Activated CD4-positive, alpha-beta T cell treated with anti-CD3 and anti-CD28 coated beads, Interleukin-2, amount 50 U/mL, for 4 hours (primary cell): ENCODE measurements at regions not wholly inside any gene's neighbourhood (a gene's known extent, or its start where the extent isn't known, plus 50 kb on each side); places are given as distances from the start of the nearest gene placed in this dataset.

Experiments used
- DNase-seq, 2 experiments: peaks; one replicate each; pipeline ENCODE4 v3.0.0-alpha.2; 2020

DNA sequence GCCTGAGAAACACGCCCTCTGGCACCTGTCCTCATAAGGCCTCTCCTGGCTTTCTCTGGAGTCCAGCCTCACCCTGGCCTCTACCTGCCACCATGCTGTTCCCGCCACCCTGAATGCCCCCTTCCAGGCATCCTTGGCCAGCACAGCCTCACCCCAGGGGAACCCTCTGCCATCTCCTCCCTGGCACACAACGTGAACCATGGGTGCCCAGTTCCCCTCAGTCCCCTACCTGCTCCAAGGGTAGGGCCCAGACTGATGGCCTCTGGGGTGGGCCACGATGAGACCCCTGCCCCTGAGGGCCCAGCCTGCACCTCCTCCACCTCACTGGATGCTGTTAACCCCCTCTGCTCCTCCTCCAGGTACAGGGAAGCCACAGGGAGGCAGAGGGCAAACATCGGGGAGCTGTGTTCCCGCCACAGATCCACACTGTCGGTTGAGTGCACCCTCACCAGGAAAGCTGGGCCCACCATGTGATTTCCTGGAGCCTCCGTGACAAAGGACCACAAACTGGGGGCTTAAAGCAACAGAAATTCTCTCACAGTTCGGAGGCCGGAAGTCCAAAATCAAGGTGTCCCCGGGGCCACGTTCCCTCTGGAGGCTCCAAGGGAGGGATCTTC, 169.6 kb downstream of the BRD1 start:
- DNase-seq = no peak

DNA sequence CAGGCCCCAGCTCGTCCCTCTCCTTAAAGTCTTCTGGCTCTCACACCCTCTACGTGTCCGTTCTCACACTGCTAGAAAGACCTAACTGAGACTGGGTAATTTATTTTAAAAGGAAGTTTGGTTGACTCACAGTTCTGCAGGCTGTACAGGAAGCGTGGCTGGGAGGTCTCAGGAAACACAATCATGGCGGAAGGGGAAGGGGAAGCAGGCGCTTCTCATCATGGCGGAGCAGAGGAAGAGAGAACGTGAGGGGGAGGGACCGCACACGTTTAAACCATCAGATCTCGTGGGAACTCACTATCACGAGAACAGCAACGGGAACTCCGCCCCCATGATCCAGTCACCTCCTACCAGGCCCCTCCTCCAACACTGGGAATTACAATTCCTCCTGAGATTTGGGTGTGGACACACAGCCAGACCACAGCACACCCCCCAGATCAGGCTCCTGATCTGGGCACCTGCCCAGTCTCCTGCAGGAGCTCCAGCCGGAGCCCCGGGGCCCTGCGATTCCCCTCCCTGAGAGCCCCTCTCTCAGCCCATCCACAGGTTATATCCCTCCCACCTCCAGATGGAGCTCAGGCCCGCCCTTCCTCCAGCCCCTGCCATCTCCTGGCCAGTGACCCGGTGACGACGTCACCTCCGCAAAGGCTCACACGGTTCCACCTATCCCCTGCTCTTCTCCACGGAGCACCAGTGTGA, 170.2 kb downstream of the BRD1 start:
- DNase-seq = peak; percentile 69 to 72

DNA sequence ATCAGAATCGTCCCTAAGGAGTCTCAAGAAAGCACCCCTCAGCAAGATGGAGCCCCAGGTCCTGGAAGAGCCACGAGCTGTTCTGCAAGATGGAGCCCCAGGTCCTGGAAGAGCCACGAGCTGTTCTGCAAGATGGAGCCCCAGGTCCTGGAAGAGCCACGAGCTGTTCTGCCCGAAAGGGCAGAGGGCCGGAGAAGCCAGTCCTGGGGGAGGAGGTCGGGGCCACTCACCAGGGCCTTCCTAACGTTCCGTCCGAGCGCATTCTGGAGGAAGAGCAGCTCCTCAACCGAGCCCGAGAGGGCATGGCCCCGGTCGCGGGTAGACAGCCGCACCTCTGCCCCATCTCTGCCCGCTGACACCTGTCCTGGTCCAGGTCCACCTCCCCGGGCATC, 170.8 kb downstream of the BRD1 start:
- peak; percentile 42 to 44 for DNase-seq

DNA sequence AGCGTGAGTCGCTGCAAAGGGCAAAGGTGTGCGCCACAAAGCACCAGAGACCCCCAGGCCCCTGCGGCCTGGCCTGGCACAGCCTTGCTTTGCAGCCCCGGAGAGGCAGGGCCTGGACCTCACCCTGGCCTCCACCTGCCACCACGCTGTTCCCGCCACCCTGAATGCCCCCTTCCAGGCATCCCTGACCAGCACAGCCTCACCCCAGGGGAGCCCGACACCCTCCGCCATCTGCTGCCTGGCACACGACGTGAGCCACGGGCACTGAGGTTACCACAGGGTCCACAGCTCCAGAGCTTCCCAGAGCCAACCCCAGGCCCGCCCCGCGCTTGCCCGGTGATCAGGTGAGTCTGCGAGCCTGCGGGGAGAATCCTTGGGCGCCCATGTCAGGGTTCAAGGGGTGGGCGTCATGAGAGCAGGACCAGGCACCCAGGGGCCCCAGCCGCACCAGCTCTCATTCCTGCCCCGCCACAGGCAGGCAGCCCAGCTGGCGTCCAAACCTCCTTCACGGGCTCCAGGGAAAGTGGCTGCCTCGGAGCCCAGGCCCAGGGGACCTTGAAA, 171.3 kb downstream of the BRD1 start:
- no peak for DNase-seq

DNA sequence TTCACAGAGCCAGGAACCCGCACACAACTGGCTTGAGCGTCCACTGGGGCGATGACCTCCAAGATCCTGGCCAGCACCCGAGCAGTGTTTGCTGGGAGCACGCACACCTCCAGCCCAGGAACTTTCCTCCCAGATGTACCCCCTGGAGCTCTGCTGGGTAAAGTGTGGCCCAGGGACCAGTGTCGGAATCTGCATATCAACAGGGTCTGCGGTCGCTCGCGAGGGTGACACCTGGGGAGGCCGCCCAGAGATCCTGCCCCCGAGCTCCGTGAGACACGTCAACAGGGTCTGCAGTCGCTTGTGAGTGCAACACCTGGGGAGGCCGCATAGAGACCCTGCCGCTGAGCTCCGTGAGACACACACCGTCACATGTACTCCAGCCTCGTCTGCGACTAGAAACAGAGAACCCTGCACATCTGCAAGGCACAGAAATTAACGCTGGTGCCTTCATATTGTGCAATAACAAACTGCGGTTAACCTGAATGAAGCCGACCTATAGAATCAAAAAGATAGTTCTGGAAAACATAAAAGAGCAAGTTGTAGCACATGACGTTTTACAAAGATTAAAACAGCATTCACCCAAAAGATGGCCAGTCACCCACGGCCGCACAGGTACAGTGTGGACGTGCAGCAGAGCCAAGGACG, 172.4 kb downstream of the BRD1 start:
- DNase-seq = no peak

DNA sequence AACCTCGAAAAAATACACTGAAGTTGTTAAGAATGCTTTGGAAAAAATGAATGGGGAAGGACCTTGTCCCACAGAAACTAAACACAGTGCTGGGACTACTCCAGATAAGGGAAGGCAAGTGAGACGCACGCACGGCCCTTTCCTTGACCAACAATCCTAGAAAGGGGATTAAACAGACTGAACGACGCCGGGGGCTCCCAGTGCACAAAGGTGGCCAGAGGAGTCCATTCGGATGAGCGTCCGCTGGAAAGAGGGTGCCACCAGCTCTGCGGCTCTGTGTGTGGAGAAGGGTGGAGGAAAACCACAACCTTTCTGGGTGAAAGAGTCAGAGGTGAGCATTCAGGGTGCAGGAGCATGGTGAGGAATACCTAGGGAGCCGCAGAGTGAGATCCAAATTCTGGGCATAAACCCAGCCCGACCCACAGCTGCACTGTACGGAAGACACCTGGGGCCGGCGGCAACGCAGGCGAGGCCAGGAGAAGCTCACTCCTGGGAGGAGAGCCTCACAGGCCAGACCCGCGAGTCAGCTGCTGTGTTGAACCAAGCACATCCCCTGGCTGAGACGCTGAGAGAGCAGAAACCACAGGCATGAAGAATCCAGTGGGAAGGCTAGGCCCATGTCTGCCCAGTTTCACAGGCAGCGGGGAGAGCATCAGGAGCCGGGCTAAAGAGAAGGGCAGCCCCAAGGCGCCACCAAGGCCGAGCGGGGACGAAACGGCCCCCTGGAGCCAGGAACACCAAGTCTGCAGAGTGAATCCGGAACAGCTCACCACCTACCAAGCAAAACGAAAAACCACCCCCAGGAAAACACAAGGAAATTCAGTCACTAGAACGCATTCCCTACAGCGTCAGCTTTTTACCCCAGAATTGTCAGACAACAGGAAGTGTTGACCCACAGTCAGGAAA, 177.1 kb downstream of the BRD1 start:
- DNase-seq = no peak

DNA sequence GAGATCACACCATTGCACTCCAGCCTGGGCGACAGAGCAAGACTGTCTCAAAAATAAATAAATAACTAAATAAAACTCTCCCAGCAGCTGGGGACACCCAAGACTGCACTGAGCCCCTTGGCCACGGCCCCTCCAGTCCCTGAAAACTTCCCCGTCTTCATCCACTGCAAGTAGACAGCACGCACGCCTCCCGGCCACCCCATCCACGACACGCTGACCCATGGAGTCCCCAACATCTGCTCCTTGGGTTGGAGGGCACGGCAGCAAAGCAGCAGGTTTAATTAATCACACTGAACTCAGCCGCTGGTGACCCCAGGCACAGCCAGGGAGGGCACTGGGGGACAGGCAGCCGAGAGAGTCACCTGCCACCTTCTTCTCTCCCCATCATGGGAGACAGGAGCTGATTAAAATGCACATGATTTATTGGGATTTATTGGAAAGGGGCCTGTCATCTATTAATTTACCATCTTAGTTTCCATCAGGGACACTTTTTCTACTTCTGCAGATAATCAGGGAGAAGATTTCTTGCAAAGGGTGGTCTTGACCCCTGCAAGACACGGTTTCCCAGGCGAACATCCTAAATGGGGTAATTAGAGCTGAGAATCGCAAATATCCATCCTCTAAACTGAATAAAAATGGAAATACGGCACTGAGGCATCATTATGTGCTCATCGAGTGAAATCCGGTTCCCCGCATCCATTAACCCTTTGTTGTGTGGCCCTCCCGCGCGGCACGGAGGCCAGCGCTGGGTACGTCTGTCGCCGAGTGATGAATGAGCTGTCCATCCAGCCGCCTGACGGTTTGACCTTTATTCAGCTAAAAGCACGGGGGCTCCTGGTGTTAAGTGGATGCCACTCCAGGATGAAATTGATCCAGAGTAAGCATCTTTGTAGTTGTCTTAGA, 178.3 kb downstream of the BRD1 start:
- DNase-seq = no peak

DNA sequence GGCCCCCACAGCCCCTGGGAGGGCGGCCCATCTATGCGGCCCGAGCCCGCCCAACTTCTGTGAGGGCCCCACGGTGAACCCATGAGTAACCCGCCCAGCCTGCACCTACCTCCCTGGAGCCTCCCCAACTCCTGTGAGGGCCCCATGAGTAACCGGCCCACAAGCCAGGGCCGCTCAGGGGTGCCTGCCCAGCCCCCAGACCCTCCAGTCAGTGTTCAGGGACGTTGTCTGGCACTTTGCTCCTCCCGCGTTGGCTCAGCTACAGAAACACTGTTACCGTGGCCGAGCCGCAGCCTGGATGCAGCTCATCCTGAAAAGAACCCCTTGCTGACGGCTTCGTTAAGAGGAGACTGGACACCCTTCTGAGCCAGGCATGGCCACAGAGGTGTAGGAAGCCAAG, 179.6 kb downstream of the BRD1 start:
- no peak for DNase-seq

DNA sequence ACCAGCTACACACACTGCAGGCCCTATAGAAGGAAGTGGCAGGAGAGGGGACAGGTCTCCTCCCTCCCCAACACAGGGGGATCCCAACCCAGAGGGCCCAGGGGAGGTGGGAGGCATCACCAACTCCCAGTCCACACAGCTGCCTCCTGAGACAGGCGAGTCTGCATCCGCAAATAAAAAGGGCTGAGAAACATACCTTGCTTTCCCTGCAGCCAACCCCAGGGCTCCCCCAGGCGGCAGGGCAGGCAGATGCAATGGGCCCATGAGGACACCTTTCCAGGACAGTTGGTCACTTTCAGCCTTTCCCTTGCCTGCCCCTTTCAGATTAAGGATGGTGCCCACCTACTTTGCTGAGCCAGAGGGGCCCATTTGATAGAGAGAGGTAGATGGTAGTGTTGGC, 180.0 kb downstream of the BRD1 start:
- DNase-seq = no peak

DNA sequence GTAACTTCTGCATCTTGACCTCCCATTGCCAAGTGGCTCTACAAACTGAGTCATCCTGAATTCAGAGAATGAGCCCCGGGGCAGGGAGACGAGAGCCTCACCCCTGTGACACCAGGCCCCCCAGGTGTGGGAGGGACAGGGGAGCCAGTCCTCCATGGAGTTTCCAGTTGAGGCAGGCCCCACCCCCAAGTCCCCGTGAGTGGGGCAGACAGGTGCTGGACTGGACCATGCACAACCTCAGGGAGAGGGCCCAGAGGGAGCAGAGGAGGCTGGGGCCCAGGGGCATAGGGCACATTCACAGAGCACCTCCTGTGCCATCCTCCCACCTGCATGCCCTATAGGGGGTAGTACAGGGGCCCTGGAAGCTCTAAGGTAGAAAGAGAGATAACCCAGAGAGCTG, 180.8 kb downstream of the BRD1 start:
- no peak for DNase-seq

DNA sequence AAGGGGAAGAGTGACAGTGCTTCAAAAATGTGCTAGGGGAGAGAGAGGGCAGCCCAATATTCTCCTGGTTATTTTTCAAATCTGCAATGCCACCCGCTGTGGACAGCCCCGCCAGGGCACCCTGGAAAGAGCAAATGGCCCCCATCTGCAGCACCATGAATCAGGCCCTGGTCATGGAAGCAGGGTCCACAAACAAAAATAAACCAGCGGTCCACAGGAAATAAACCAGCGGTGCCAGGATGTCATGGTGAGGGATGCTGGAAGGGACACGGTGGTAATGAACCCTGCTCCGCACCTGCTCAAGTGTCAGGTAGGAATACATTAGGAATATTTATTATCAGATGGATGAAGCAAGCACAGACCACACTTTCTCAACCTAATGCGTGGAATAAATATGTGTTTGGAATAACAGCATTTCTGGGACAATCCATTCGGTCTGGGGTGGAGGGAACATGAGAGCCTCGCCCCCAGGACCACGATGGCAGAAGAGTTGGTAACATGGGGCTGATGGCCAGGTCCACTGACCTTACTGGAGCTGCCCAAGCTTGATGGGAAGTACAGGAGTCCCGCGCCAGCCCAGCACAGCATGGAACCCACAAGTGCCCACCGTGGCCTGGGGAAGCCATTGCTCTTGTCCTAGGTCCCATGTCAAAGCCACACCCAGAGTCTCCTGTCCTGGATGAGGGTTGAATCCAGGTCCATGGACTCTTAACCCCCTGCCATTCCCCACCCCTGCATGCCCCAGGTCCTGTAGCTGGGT, 181.7 kb downstream of the BRD1 start:
- no peak for DNase-seq

DNA sequence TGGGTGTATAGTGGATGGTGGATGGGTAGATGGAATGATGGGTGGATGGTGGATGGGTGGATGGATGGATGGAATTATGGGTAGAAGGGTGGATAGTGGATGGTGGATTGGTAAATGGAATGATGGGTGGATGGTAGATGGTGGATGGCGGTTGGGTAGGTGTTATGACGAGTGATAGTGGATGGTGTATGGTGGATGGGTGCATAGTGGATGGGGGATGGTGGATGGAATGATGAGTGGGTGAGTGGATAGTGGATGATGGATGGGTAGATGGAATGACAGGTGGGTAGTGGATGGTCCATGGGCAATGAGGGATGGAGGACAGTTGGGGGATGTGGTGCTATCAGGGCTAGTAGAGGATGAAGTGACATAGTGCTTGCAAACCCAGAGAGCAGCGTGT, 182.4 kb downstream of the BRD1 start:
- no peak for DNase-seq

DNA sequence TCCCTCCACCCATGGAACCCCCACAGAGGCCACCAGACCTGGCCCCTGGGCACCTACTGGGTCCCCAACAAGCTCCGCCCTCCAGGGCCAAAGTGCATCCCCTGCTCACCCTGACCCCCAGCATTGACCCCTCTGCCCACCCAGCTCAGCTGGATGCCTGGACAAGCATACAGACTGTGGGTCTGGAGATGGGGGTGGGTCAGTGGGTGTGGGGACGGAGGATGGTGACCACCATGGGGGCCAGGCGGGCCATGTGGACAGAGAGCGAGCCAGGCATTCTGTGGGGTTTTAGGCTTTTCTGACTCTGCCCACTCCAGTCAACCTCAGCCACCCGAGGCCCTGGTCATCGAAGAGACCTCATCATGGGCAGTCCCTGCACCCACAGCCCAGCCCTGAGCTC, 183.7 kb downstream of the BRD1 start:
- no peak for DNase-seq

DNA sequence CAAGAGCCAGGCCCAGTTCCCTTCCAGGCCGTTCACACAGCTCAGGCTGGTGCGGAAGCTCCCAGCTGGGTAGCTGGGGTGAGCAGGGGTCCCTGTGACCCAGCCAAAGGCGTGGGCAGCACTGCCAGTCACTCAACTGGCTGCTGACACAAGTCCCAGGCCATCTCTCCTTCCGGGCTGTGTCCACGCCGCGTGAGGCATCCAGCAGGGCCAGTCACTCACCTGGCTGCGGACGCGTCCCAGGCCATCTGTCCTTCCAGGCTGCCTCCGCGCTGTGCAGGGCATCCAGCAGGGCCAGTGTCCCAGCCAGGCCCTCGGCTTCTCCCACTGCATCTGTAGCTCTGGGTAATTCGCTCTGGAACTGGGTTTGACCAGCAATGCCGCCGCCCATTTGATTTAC, 184.2 kb downstream of the BRD1 start:
- no peak for DNase-seq

DNA sequence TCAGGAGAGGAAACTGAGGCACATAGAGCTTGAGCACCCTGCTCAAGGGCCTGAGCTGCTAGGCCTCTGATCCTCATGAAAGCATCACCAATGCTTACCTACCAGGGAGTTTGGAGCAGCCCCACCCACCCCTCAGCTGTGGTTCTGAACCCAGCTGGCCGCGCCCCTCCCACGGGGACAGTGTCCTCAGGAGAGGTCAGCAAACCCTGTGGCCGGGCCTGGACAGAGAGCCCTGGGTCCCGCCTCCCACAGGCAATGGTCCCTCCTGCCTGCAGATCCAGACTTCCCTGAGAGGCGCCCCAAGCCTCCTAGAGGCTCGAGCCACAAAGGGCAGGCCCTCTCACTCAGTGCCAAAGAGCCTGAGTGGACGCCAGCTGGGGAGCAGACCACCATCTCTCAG, 184.9 kb downstream of the BRD1 start:
- DNase-seq = no peak

DNA sequence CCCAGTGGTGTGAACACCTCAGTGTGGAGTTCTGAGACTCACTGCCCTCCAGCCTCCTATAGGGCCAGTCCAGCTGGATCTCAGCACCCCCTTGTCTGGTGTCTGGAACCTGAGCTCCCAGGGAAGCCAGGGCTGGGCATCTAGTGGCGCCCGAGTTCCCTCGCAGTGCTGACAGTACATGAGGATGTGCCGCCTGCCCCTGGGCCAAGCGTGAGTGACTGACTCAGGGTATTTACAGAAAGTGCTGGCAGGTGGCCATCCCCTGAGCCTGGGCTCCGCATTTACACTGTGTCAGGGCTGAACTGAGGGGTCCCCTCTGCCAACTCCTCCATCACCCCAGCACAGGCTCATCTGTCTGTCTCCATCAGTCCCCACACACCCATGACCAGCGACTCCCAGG, 185.3 kb downstream of the BRD1 start:
- DNase-seq = no peak

DNA sequence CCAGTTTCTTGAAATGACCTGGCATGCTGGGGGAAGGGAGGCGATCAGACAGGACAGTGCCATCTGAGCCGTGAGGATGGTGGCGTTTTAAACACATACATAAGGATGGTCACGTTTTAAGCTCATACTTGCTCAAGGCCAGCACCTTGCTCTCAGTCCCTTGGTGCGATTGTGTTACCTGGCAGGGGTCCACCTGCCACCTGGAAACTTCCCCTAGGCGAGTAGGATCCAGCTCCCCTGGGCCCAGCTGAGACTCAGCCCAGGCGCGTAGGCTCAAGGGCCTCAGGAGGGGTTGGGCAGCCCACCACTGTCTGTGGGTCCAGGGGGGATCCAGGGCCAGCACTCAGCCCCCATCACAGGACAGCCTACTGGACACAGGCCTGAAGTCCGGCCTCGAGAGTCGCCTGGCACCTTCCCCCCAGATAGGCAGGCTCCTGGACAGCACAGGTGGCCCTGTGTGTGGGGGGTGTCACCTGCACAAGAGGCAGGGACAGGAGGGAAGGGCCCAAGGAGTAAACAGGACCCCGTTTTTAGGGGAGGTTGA, 185.8 kb downstream of the BRD1 start:
- DNase-seq = no peak

DNA sequence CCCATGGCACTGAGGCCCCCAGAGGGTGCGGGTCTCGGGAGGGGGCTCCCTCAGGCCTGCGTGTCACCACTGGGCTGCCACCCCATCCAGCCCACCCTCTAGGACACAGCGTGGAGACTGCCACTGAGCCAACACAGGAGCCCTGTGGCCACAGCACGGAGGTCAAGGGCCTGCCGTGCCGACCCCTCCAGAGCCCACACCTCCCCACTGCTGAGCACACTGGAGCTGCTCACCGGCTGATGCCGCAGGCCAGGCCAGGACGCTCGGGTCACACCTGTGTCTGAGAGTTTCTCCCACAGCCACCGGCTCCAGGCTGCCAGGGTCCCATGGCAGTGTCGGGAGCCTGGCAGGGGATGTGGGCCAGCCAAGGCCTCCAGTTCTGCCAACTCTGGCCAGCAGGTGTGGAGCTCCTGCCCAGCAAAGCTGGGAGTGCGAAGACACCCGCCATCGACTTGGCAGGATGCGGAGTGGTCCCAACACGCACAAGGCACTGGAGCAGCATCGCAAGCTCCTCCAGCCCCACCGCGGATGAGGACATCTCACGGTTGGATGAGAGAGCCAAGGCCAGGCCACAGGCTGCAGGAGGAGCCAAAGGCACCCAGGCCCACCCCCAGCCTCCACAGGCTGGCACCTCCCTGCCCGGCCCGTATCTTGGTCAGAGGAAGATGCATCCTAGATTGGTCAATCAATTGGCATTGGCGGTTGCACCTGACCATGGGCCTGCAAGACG, 187.1 kb downstream of the BRD1 start:
- no peak for DNase-seq

DNA sequence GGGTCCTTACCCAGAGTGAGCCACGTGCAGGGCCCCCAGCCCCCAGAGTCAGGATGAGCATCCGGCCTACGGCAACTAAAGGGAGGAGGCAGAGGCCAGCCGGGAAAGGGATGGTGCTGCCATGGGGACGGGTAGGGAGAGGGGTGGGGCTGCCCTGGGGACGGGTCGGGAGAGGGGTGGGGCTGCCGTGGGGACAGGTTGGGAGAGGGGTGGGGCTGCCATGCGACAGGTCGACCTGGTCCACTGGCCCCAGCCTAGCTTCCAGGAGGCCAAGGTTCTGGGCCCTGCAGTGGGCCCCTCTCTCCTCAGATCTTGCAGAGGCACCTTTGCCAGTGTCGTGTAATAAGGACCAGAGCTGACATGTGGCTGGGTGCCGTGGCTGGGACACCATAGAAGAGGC, 187.7 kb downstream of the BRD1 start:
- DNase-seq = no peak

DNA sequence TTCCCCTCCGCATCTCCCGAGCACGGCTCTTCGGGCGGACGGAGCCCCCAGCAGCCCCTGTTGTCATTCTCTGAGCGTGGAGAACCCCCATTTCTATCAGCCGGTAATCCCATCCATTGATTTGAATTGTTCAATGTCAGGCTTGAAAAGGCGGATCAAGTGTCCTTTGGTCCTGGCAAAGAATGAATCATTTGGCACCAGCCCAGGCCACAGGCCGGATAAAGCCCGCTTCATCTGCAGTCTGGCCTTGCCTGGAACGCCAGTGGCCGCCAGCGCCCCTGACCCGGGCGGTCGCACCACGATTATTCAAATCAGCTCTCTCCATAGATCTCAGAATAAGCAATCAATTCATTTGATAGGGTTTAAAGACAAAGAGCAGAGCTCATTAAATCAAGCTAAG, 188.9 kb downstream of the BRD1 start:
- DNase-seq = no peak
